Hepatocyte (in vitro differentiated cells): ENCODE measurements at regions not wholly inside any gene's neighbourhood (a gene's known extent, or its start where the extent isn't known, plus 50 kb on each side); places are given as distances from the start of the nearest gene placed in this dataset.
A peak's percentile ranks its signal among the peaks of the same experiment; 100 is the strongest.

Experiments used
- DNase-seq: peaks from one replicate; pipeline ENCODE4 v3.0.0-alpha.2; 2016; ENCODE audit warnings: low spot score
- H2AFZ ChIP-seq: fragments of 200-600 bp; sonication (generic); 2 replicates; pipeline ENCODE4 v1.6.0; 2016; ENCODE audit warnings: antibody characterized with exemption, mild to moderate bottlenecking
- H3K27ac ChIP-seq: fragments of 200-600 bp; sonication (generic); 2 replicates; pipeline ENCODE4 v1.5.1; 2016; ENCODE audit warnings: mild to moderate bottlenecking
- H3K27me3 ChIP-seq: fragments of 200-600 bp; sonication (generic); 2 replicates; pipeline ENCODE4 v1.6.1; 2016
- H3K36me3 ChIP-seq: fragments of 200-600 bp; sonication (generic); replicated peaks from 2 replicates; pipeline ENCODE4 v1.5.1; 2016; ENCODE audit warnings: low read depth; ENCODE audit not compliant: insufficient read depth
- H3K4me1 ChIP-seq: fragments of 200-600 bp; sonication (generic); 2 replicates; pipeline ENCODE4 v1.5.1; 2016; ENCODE audit warnings: mild to moderate bottlenecking, moderate library complexity; ENCODE audit not compliant: insufficient read depth
- H3K4me2 ChIP-seq: fragments of 200-600 bp; sonication (generic); 2 replicates; pipeline ENCODE4 v1.6.0; 2016
- H3K4me3 ChIP-seq: fragments of 200-600 bp; sonication (generic); 2 replicates; pipeline ENCODE4 v1.5.1; 2016; ENCODE audit warnings: mild to moderate bottlenecking
- H3K79me2 ChIP-seq: fragments of 200-600 bp; sonication (generic); 2 replicates; pipeline ENCODE4 v1.6.0; 2017; ENCODE audit warnings: mild to moderate bottlenecking
- H3K9me2 ChIP-seq: fragments of 200-600 bp; sonication (generic); replicated peaks from 2 replicates; pipeline ENCODE4 v1.6.0; 2017; ENCODE audit warnings: mild to moderate bottlenecking; ENCODE audit not compliant: insufficient read depth
- H3K9me3 ChIP-seq: fragments of 200-600 bp; sonication (generic); 2 replicates; pipeline ENCODE4 v1.5.1; 2016; ENCODE audit warnings: low read depth, mild to moderate bottlenecking
- H4K20me1 ChIP-seq: fragments of 200-600 bp; sonication (generic); 2 replicates; pipeline ENCODE4 v1.6.0; 2016; ENCODE audit warnings: mild to moderate bottlenecking; ENCODE audit not compliant: insufficient read depth, poor library complexity, severe bottlenecking
- EZH2 ChIP-seq: fragments of 200-600 bp; sonication (generic); IDR thresholded peaks from 2 replicates; pipeline ENCODE4 v1.6.1; 2016; ENCODE audit warnings: antibody characterized with exemption, mild to moderate bottlenecking, borderline replicate concordance
- EZH2phosphoT487 ChIP-seq: fragments of 200-600 bp; sonication (generic); IDR thresholded peaks from one replicate; pipeline ENCODE4 v1.6.1; 2018; ENCODE audit warnings: antibody characterized with exemption, mild to moderate bottlenecking, low read depth, moderate library complexity; ENCODE audit not compliant: unreplicated experiment, severe bottlenecking
- WGBS: methylation state at CpG from one replicate; pipeline ENCODE4 v1.1.6; 2016; ENCODE audit warnings: low lambda C conversion rate; ENCODE audit errors: missing lambda C conversion rate; 5-methylcytosine and 5-hydroxymethylcytosine counted together
- TF ChIP-seq, protein P1 (sequence below): fragments of 200-600 bp; sonication (generic); IDR thresholded peaks from 2 replicates; pipeline ENCODE4 v1.5.1; 2016; ENCODE audit warnings: antibody characterized with exemption, mild to moderate bottlenecking; ENCODE audit not compliant: poor library complexity

DNA sequence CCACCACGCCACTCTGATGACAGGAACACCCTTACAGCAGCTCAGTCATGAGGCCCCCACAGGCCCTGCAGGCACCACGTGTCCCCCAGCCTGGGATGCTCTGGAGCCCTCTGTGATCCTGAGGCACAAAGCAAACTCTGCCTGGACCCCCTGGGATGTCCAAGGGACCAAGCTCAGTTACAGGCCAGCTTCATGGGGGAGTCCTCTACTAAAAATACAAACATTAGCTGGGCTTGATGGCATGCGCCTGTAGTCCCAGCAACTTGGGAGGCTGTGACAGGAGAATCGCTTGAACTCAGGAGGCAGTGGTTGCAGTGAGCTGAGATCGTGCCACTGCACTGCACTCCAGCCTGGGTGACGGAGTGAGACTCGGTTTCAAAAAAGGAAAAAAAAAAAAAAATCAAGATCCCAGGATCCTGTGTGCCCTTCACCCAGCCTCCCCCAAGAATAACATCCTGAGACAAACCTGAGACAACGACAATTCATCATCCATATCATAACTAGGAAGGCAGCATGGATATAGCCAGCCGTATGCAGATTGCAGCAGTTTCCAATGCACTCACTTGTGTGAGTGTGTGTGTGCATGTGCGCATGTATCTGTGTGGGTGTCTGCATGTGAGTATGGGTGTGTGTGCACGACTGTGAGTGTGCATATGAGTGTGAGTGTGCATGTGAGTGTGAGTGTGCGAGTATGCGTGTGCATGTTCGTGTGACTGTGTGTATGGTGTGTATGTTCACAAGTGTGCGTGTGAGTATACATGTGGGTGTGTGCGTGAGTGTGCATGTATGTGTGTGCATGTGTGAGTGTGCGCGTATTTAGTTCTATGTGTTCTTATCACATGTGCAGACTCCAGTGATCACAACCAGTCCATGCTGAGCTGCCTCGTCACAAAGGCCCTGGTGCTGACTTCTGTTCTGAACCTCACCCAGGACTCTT is 52.1 kb downstream of the NCOR2 start:
- H3K9me3 ChIP-seq: no peaks in the 10 kb centered on the region
- no peak for DNase-seq
- H3K9me2 ChIP-seq: no peaks in the 10 kb centered on the region
- H3K36me3 ChIP-seq: no peaks in the 10 kb centered on the region
- H3K4me1 ChIP-seq: peaks cover 60% of the 10 kb centered on the region
- no peak overlapping the region for H3K4me2 ChIP-seq
- H3K27me3 ChIP-seq: no peaks in the 10 kb centered on the region
- H2AFZ ChIP-seq: no peak overlapping the region
- peaks cover 89% of the 10 kb centered on the region for H3K79me2 ChIP-seq
- peak overlapping the region; percentile 99 for H3K27ac ChIP-seq
- H3K4me3 ChIP-seq: no peak overlapping the region
- H4K20me1 ChIP-seq: peaks cover 55% of the 10 kb centered on the region
- TF ChIP-seq EZH2: no peak
- TF ChIP-seq, protein P1, sequence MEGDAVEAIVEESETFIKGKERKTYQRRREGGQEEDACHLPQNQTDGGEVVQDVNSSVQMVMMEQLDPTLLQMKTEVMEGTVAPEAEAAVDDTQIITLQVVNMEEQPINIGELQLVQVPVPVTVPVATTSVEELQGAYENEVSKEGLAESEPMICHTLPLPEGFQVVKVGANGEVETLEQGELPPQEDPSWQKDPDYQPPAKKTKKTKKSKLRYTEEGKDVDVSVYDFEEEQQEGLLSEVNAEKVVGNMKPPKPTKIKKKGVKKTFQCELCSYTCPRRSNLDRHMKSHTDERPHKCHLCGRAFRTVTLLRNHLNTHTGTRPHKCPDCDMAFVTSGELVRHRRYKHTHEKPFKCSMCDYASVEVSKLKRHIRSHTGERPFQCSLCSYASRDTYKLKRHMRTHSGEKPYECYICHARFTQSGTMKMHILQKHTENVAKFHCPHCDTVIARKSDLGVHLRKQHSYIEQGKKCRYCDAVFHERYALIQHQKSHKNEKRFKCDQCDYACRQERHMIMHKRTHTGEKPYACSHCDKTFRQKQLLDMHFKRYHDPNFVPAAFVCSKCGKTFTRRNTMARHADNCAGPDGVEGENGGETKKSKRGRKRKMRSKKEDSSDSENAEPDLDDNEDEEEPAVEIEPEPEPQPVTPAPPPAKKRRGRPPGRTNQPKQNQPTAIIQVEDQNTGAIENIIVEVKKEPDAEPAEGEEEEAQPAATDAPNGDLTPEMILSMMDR: no peak
- no peak for TF ChIP-seq EZH2phosphoT487
- 96% methylated on average over 19 of the region's 19 CpGs for WGBS

DNA sequence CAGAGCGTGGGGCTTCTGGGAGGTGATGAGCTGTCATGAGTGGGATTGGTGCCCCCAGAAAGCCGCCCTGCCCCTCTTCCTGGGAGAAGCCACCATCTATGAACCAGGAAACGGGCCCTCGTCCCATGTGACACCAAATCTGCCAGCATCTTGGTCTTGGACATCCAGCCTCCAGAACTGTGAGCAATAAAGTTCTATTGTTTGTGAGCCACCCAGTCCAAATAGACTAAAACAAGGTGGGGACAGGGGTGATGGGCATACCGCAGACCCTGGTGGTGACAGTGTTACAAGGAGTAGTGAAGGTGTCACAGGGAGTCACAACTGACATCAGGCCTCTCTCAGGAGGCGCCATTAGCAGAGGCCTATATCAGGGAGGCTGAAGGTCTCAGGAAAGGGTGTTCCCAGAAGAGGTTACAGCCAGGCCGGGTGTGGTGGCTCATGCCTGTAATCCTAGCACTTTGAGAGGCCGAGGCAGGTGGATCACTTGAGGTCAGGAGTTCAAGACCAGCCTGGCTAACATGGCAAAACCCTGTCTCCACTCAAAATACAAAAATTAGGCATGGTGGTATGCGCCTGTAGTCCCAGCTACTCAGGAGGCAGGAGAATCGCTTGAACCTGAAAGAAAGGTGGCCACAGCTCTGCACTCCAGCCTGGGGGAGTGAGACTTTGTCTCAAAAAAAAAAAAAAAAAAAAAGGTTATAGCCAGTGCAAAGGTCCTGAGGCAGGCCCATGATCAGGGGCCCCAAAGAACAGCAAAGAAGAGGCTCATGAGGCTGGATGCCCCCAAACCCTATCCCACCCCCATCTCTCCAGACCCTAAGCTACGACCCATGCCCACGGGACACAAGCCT is 53.0 kb downstream of the NCOR2 start:
- Histone ChIP-seq H3K4me3 (no peak overlapping the region), H3K4me1 (peaks cover 60% of the 10 kb centered on the region), H3K9me3 (no peaks in the 10 kb centered on the region), H2AFZ (no peak overlapping the region), H3K27ac (peak overlapping the region; percentile 87), H3K9me2 (no peaks in the 10 kb centered on the region), H3K36me3 (no peaks in the 10 kb centered on the region), H3K27me3 (no peaks in the 10 kb centered on the region), H3K4me2 (no peak overlapping the region), H3K79me2 (peaks cover 86% of the 10 kb centered on the region), H4K20me1 (peaks cover 55% of the 10 kb centered on the region)
- 94% methylated on average over 12 of the region's 12 CpGs for WGBS
- DNase-seq: no peak
- TF ChIP-seq, protein P1: no peak
- TF ChIP-seq EZH2: no peak
- TF ChIP-seq EZH2phosphoT487: no peak

DNA sequence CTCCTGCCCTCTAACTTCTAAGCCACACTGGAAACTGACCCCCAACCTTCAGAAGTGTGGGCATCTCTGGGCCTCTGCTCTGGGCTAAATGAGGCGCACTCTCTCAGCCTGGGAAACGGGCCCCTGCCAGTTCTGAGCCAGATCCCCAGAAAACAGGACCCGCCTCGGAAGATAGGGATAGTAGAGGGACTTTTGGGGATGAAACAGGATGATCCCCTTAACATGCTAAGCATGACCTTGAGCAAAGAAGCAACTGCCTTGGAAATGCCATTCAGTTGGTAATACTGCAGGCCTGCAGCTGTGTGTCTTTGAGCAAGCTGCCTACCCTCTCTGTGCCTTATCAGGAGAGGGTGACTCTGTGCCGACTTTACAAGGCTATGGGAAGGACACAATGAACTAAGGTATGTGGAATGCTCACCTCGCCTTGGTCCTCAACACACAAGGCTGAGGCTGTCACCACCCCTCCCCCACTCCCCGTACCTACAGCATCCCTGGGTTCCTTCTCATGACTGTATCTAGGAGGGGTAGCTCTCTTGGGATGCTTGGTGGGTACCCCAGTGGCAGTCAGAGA is 54.0 kb downstream of the NCOR2 start:
- H3K27ac ChIP-seq: peak overlapping the region; percentile 87
- peak overlapping the region; percentile 53 for H3K4me2 ChIP-seq
- WGBS: 80% methylated on average over 7 of the region's 7 CpGs
- no peak overlapping the region for H3K4me3 ChIP-seq
- no peaks in the 10 kb centered on the region for H3K9me2 ChIP-seq
- H3K36me3 ChIP-seq: no peaks in the 10 kb centered on the region
- no peaks in the 10 kb centered on the region for H3K27me3 ChIP-seq
- no peak overlapping the region for H2AFZ ChIP-seq
- peaks cover 60% of the 10 kb centered on the region for H4K20me1 ChIP-seq
- no peak for DNase-seq
- TF ChIP-seq EZH2phosphoT487: no peak
- TF ChIP-seq EZH2: no peak
- TF ChIP-seq, protein P1: no peak
- H3K4me1 ChIP-seq: peaks cover 62% of the 10 kb centered on the region
- H3K9me3 ChIP-seq: no peaks in the 10 kb centered on the region
- peaks cover 93% of the 10 kb centered on the region for H3K79me2 ChIP-seq
